ENCODE measurements at regions not wholly inside any gene's neighbourhood (a gene's known extent, or its start where the extent isn't known, plus 50 kb on each side); places are given as distances from the start of the nearest gene placed in this dataset.

GRCh38 chr5:37905230-37905629 is 65.4 kb upstream of the GDNF start:
- TF ChIP-seq CTCF (IDR thresholded peaks at IDR 0.05; ENCODE audit: low read depth, low read length) (no peak), EZH2phosphoT487 (IDR thresholded peaks at IDR 0.05; ENCODE audit: low read depth) (no peak)
- H3K27ac ChIP-seq (ENCODE audit: low read length): no peak overlapping the region

GRCh38 chr5:37902323-37902722 is 62.5 kb upstream of the GDNF start:
- no peak overlapping the region for H2AFZ ChIP-seq (ENCODE audit: low read depth, low read length)
- H3K27ac ChIP-seq (ENCODE audit: low read length): no peak overlapping the region
- H3K9ac ChIP-seq (ENCODE audit: low read length): no peak overlapping the region

More at GRCh38 chr5:37905230-37905629, 65.4 kb upstream of the GDNF start:
- Histone ChIP-seq H2AFZ (ENCODE audit: low read depth, low read length) (no peak overlapping the region), H3K9ac (ENCODE audit: low read length) (no peak overlapping the region), H3K4me2 (ENCODE audit: low read length) (no peak overlapping the region), H4K20me1 (ENCODE audit: insufficient read depth, low read length) (no peaks in the 10 kb centered on the region), H3K9me3 (ENCODE audit: insufficient read depth, low read length) (no peaks in the 10 kb centered on the region), H3K36me3 (replicated peaks; ENCODE audit: low read depth, low read length) (no peaks in the 10 kb centered on the region), H3K4me3 (ENCODE audit: low read length) (no peak overlapping the region), H3K4me1 (ENCODE audit: low read length) (no peaks in the 10 kb centered on the region), H3K79me2 (ENCODE audit: low read length) (no peaks in the 10 kb centered on the region), H3K27me3 (ENCODE audit: low read depth, low read length) (no peaks in the 10 kb centered on the region)

GRCh38 chr5:37900692-37901091 is 60.9 kb upstream of the GDNF start:
- Histone ChIP-seq H4K20me1 (ENCODE audit: insufficient read depth, low read length) (no peaks in the 10 kb centered on the region), H3K9ac (ENCODE audit: low read length) (no peak overlapping the region), H3K4me3 (ENCODE audit: low read length) (no peak overlapping the region), H3K4me1 (ENCODE audit: low read length) (peaks cover 7% of the 10 kb centered on the region), H3K27ac (ENCODE audit: low read length) (no peak overlapping the region), H3K36me3 (replicated peaks; ENCODE audit: low read depth, low read length) (no peaks in the 10 kb centered on the region), H2AFZ (ENCODE audit: low read depth, low read length) (no peak overlapping the region), H3K9me3 (ENCODE audit: insufficient read depth, low read length) (no peaks in the 10 kb centered on the region), H3K4me2 (ENCODE audit: low read length) (no peak overlapping the region), H3K27me3 (ENCODE audit: low read depth, low read length) (no peaks in the 10 kb centered on the region), H3K79me2 (ENCODE audit: low read length) (no peaks in the 10 kb centered on the region)
- TF ChIP-seq CTCF (IDR thresholded peaks at IDR 0.05; ENCODE audit: low read depth, low read length) (peak; percentile 41), EZH2phosphoT487 (IDR thresholded peaks at IDR 0.05; ENCODE audit: low read depth) (no peak)

More at GRCh38 chr5:37902323-37902722, 62.5 kb upstream of the GDNF start:
- TF ChIP-seq EZH2phosphoT487 (IDR thresholded peaks at IDR 0.05; ENCODE audit: low read depth) (no peak), CTCF (IDR thresholded peaks at IDR 0.05; ENCODE audit: low read depth, low read length) (no peak)
- H3K36me3 ChIP-seq (replicated peaks; ENCODE audit: low read depth, low read length): no peaks in the 10 kb centered on the region
- H3K4me1 ChIP-seq (ENCODE audit: low read length): peaks cover 7% of the 10 kb centered on the region
- no peaks in the 10 kb centered on the region for H3K79me2 ChIP-seq (ENCODE audit: low read length)
- H4K20me1 ChIP-seq (ENCODE audit: insufficient read depth, low read length): no peaks in the 10 kb centered on the region
- H3K4me2 ChIP-seq (ENCODE audit: low read length): no peak overlapping the region
- no peaks in the 10 kb centered on the region for H3K27me3 ChIP-seq (ENCODE audit: low read depth, low read length)
- no peak overlapping the region for H3K4me3 ChIP-seq (ENCODE audit: low read length)
- no peaks in the 10 kb centered on the region for H3K9me3 ChIP-seq (ENCODE audit: insufficient read depth, low read length)

- H3K4me2 ChIP-seq (ENCODE audit: low read length): no peak overlapping the region
- no peaks in the 10 kb centered on the region for H3K79me2 ChIP-seq (ENCODE audit: low read length)
- H3K4me1 ChIP-seq (ENCODE audit: low read length): peaks cover 7% of the 10 kb centered on the region
- no peaks in the 10 kb centered on the region for H3K27me3 ChIP-seq (ENCODE audit: low read depth, low read length)
- no peak overlapping the region for H3K9ac ChIP-seq (ENCODE audit: low read length)
- no peaks in the 10 kb centered on the region for H3K36me3 ChIP-seq (replicated peaks; ENCODE audit: low read depth, low read length)
- no peaks in the 10 kb centered on the region for H4K20me1 ChIP-seq (ENCODE audit: insufficient read depth, low read length)
- no peak overlapping the region for H3K4me3 ChIP-seq (ENCODE audit: low read length)
- no peak overlapping the region for H3K27ac ChIP-seq (ENCODE audit: low read length)
- H3K9me3 ChIP-seq (ENCODE audit: insufficient read depth, low read length): no peaks in the 10 kb centered on the region
- no peak for TF ChIP-seq EZH2phosphoT487 (IDR thresholded peaks at IDR 0.05; ENCODE audit: low read depth)
- no peak for TF ChIP-seq CTCF (IDR thresholded peaks at IDR 0.05; ENCODE audit: low read depth, low read length)
- H2AFZ ChIP-seq (ENCODE audit: low read depth, low read length): no peak overlapping the region
Measured at GRCh38 chr5:37899037-37899436, 59.2 kb upstream of the GDNF start.

All from OCI-LY3 (cell line).